HG02973 (cell line): ENCODE measurements at regions not wholly inside any gene's neighbourhood (a gene's known extent, or its start where the extent isn't known, plus 50 kb on each side); places are given as distances from the start of the nearest gene placed in this dataset.

Experiments
- ATAC-seq: cut with Tn5 transposase; IDR thresholded peaks from one replicate; pipeline ENCODE4 v1.9.1; 2021; ENCODE audit warnings: moderate library complexity; ENCODE audit not compliant: unreplicated experiment

- ATAC-seq = no peak
Observed at GRCh38 chr1:208413006-208413405, 168.8 kb upstream of the PLXNA2 start.

DNA sequence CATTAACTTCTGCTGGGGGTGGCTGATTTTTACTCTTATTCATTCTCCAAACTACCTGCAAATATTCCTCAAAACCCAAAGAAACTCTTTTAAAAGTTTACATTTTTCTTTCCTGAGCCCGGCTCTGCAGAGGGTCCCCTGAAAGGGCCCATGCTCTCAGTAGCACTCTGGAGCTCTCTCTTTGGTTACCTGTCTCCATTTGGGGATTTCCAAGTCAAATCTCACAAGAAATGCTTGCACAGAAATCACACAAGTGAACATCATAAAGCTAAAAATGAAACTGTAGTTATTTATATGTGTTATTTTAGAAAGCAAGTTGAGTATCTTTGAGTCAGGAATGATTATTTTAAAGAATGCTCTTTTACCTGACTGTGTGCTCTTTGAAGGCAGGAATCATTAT is 174.5 kb upstream of the PLXNA2 start:
- ATAC-seq = no peak

DNA sequence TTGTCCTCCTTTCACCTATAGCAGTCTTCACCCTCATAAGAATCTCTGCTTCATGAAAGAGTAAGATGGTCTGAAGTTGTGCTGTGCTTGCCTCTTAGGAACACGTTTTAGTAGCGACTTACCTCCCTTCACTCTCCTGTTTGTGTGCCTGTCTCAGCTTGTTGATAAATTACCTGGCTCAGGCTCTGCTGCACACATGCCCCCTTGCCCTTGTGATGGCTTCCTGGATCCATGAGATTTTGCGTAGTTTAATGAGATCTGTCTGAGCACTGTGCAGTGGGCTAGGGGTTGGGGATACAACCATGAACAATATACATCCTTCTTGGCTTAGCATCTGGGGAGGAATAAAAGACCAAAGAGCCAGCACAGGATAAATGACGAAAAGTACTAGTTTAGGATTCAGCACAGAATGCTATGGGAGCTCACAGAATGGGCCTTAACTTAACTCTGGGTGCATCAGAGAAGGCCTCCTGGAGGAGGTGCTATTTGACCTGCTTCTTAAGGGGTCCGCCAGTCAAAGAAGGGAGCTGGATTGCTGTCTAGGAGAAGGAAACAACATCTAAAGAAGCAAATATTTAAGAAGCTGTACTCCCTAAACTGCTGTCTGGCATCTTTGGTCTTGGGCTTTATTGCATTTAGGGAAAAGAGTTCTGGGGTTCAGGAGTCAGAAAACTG is 175.7 kb upstream of the PLXNA2 start:
- no peak for ATAC-seq

DNA sequence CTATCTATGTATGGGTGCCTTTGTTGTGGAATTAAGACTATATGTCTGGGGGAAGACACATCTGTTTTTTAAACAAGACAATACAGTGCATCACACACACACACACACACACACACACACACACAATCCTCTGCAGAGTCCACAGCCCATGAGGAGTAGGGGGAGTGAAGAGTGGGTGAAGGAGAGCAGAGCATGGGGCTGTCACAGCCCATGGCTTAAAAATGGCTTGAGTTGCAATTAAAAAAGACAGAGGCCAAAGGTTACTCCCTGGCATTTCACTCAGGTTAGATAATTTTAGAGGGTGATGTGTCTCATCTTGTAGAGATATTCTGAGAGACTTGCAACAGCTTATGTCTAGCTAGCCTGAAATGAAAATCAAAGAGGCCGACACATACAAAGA is 176.5 kb upstream of the PLXNA2 start:
- no peak for ATAC-seq

GRCh38 chr1:208421486-208421885 is 177.3 kb upstream of the PLXNA2 start:
- no peak for ATAC-seq

DNA sequence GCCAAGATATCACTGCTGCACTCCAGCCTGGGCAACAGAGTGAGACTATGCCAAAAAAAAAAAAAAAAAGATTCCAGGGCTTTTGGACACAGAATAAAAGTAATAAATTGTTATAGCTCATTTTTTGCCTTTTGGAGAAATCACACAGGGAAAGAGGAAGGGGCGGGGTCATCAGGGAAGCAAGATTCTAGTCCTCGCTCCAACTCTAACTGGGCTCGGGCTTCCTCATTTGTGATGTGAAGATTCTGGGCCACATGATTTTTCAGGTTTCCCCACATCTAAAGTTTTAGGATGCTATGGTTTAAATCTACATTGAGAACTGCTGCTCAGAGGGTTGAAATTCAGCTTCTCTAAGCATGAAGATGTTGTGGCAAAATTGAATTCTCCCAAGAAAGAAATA is 179.3 kb upstream of the PLXNA2 start:
- no peak for ATAC-seq

GRCh38 chr1:208425096-208425495 is 180.9 kb upstream of the PLXNA2 start:
- no peak for ATAC-seq

DNA sequence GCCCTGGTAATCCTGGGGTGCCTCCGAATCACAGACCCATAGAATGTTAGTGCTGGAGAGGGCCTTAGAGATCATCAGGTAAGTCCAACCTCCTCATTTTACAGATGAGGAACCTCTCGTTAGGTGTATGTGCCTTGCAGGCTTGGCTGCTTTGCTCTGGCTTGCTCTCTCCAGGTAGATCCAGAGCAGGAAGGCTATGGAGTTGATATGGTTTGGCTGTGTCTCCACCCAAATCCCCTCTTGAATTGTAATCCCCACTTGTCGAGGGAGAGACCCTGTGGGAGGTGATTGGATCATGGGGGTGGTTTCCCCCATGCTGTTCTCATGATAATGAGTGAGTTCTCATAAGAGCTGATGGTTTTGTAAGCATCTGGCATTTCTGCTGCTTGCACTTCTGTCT is 186.0 kb upstream of the PLXNA2 start:
- no peak for ATAC-seq

- ATAC-seq = no peak
Observed at GRCh38 chr1:208431721-208432120, 187.5 kb upstream of the PLXNA2 start.

GRCh38 chr1:208432346-208432745 is 188.2 kb upstream of the PLXNA2 start:
- no peak for ATAC-seq

- ATAC-seq = no peak
Observed at GRCh38 chr1:208433086-208433485, 188.9 kb upstream of the PLXNA2 start.

DNA sequence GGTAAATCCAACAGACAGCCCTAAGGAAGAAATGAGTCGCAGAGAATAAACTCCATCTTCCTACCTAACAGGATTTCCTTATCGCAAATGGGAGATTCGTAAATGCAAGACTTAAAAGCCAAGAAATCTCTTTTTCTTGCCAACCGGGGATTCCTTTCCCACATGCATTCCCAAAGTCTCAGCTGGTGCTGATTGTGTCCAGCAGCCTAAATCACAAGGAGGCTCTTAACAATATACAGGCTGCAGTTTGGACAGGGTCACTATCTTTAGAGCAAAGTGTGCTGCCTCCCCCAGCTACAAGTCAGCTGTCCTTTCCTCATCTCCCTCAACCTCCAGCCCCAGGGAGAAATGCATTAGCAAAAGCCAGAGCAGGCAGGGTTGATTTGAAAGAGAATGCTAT is 189.8 kb upstream of the PLXNA2 start:
- ATAC-seq = no peak

DNA sequence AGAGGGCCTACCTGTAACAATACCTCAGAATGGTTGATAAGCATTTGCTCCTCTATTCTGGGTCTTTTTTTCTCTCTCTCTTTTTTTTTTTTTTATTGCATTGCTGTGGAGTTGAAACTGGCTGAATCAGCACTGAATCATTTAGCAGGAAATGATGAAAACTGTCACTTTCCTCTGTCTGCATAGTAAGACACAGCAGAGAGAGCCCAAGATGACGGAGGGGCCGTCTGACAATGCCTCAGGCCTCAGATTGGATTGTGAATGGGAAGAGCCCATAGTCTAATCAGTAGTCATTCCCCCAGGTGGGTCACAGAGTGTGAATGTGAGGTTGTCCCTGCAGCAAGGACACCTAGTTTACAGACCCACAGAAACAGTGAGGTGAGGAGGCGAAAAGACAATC is 193.2 kb upstream of the PLXNA2 start:
- ATAC-seq = no peak

GRCh38 chr1:208438112-208438699 is 194.0 kb upstream of the PLXNA2 start:
- no peak for ATAC-seq

GRCh38 chr1:208445758-208446203 is 201.6 kb upstream of the PLXNA2 start:
- ATAC-seq = no peak

GRCh38 chr1:208446271-208446691 is 202.1 kb upstream of the PLXNA2 start:
- no peak for ATAC-seq

- ATAC-seq = no peak
Observed at GRCh38 chr1:208448425-208448824, 204.2 kb upstream of the PLXNA2 start.

- ATAC-seq = no peak
Observed at GRCh38 chr1:208449951-208450350, 205.8 kb upstream of the PLXNA2 start.

DNA sequence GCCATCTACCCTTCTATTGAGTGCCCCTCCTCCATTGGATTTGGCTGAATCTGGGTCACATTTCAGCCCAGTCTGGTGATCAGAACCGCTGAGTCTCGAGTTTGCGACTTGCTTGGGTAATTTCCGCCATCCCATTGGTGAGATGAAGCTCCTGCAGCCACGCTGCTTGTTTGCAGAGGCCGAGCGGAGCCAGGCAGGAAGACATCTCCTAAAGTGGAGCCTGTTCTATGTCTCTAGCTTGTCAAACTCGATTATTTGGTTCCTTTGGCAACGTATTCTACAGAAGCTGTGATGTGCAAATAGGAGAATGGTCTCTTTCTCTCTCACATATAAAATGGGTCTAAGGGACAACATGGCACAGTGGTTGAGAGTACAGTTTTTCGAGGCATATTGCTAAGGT is 206.8 kb upstream of the PLXNA2 start:
- ATAC-seq = no peak

DNA sequence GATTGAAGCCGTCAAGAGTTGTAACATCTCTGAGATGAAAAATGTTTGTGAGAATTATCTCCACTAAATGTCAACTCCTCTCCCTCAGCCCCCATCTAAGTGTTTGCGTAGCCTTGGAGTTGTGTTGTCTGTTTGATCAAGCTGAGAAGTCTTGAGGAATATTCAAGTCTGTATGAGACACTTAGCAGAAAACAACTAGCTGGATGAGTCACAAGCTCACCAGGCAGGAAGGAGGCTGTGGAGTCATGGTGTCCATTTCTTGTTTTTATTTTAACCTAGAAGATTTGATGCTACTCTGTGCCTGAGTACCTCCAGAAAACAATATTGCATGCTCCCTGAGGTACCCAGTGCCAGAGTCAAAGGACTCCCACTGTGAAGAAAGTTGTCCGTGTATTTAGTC is 211.6 kb upstream of the PLXNA2 start:
- ATAC-seq = no peak

GRCh38 chr1:208456487-208456886 is 212.3 kb upstream of the PLXNA2 start:
- no peak for ATAC-seq

- no peak for ATAC-seq
Observed at GRCh38 chr1:208460823-208461222, 216.6 kb upstream of the PLXNA2 start.

- ATAC-seq = no peak
Observed at GRCh38 chr1:208461680-208462079, 217.5 kb upstream of the PLXNA2 start.
